ENCODE measurements at regions not wholly inside any gene's neighbourhood (a gene's known extent, or its start where the extent isn't known, plus 50 kb on each side); places are given as distances from the start of the nearest gene placed in this dataset.

GRCh38 chr18:55849391-55849790 lies 261.4 kb upstream of the TCF4 start:
- TF ChIP-seq, protein P1, sequence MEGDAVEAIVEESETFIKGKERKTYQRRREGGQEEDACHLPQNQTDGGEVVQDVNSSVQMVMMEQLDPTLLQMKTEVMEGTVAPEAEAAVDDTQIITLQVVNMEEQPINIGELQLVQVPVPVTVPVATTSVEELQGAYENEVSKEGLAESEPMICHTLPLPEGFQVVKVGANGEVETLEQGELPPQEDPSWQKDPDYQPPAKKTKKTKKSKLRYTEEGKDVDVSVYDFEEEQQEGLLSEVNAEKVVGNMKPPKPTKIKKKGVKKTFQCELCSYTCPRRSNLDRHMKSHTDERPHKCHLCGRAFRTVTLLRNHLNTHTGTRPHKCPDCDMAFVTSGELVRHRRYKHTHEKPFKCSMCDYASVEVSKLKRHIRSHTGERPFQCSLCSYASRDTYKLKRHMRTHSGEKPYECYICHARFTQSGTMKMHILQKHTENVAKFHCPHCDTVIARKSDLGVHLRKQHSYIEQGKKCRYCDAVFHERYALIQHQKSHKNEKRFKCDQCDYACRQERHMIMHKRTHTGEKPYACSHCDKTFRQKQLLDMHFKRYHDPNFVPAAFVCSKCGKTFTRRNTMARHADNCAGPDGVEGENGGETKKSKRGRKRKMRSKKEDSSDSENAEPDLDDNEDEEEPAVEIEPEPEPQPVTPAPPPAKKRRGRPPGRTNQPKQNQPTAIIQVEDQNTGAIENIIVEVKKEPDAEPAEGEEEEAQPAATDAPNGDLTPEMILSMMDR (IDR thresholded peaks at IDR 0.05), result no peak
- no peak for TF ChIP-seq POLR2A (IDR thresholded peaks at IDR 0.05)
